PC-3 (cell line): ENCODE measurements at regions not wholly inside any gene's neighbourhood (a gene's known extent, or its start where the extent isn't known, plus 50 kb on each side); places are given as distances from the start of the nearest gene placed in this dataset.

Source experiments
- CTCF ChIP-seq: fragments of 300-600 bp; sonication (generic); conservative IDR thresholded peaks from 2 replicates; pipeline ENCODE4 v1.5.1; 2017; ENCODE audit warnings: antibody characterized with exemption, low read depth, mild to moderate bottlenecking, low read length
- EZH2 ChIP-seq: fragments of 300-600 bp; sonication (generic); IDR thresholded peaks from one replicate; pipeline ENCODE4 v1.6.1; 2017; ENCODE audit warnings: antibody characterized with exemption, mild to moderate bottlenecking, low read length; ENCODE audit not compliant: unreplicated experiment
- EZH2phosphoT487 ChIP-seq: fragments of 300-600 bp; sonication (generic); IDR thresholded peaks from 2 replicates; pipeline ENCODE4 v1.6.1; 2018; ENCODE audit warnings: mild to moderate bottlenecking, antibody characterized with exemption, low read length, borderline replicate concordance

GRCh38 chr2:136434251-136434715 is 316.3 kb upstream of the CXCR4 start:
- TF ChIP-seq CTCF (no peak), EZH2 (no peak), EZH2phosphoT487 (no peak)
